H9 (cell line): ENCODE measurements at regions not wholly inside any gene's neighbourhood (a gene's known extent, or its start where the extent isn't known, plus 50 kb on each side); places are given as distances from the start of the nearest gene placed in this dataset.

Experiments used
- DNase-seq: peaks from one replicate; pipeline ENCODE4 v3.0.0-alpha.2; 2017
- H2AFZ ChIP-seq: one replicate; pipeline ENCODE4 v1.6.1; 2013; ENCODE audit warnings: mild to moderate bottlenecking, low read length, control low read depth, moderate library complexity
- H2AK5ac ChIP-seq: 2 replicates; pipeline ENCODE4 v1.6.1; 2013; ENCODE audit warnings: low read length, control low read depth, mixed read lengths; ENCODE audit not compliant: insufficient read length
- H2BK120ac ChIP-seq: one replicate; pipeline ENCODE4 v1.6.1; 2013; ENCODE audit warnings: low read depth, mild to moderate bottlenecking, low read length, control low read depth, inconsistent platforms; ENCODE audit not compliant: poor library complexity, severe bottlenecking
- H2BK12ac ChIP-seq: 2 replicates; pipeline ENCODE4 v1.6.1; 2013; ENCODE audit warnings: low read length, control low read depth, mixed read lengths, low read depth; ENCODE audit not compliant: insufficient read length
- H2BK15ac ChIP-seq: 2 replicates; pipeline ENCODE4 v1.6.1; 2013; ENCODE audit warnings: low read depth, low read length, control low read depth
- H2BK20ac ChIP-seq: one replicate; pipeline ENCODE4 v1.6.1; 2013; ENCODE audit warnings: low read depth, mild to moderate bottlenecking, low read length, control low read depth, inconsistent platforms; ENCODE audit not compliant: poor library complexity, severe bottlenecking
- H2BK5ac ChIP-seq: 2 replicates; pipeline ENCODE4 v1.6.1; 2013; ENCODE audit warnings: low read length, control low read depth, mixed read lengths; ENCODE audit not compliant: insufficient read length
- H3K14ac ChIP-seq: 2 replicates; pipeline ENCODE4 v1.6.1; 2013; ENCODE audit warnings: low read length, control low read depth; ENCODE audit not compliant: insufficient read depth
- H3K18ac ChIP-seq: 2 replicates; pipeline ENCODE4 v1.6.1; 2013; ENCODE audit warnings: low read depth, mild to moderate bottlenecking, mixed read lengths, low read length, control low read depth; ENCODE audit not compliant: insufficient read length
- H3K23ac ChIP-seq: 2 replicates; pipeline ENCODE4 v1.6.1; 2013; ENCODE audit warnings: low read length, control low read depth, mixed read lengths, low read depth; ENCODE audit not compliant: insufficient read length
- H3K23me2 ChIP-seq: 2 replicates; pipeline ENCODE4 v1.6.1; 2013; ENCODE audit warnings: low read depth, mild to moderate bottlenecking, mixed read lengths, low read length, control low read depth; ENCODE audit not compliant: insufficient read length, poor library complexity, severe bottlenecking
- H3K27ac ChIP-seq: 2 replicates; pipeline ENCODE4 v1.5.1; 2013; ENCODE audit warnings: low read length, control low read depth, mixed read lengths, low read depth; ENCODE audit not compliant: insufficient read length
- H3K27me3 ChIP-seq: 2 replicates; pipeline ENCODE4 v1.6.1; 2013; ENCODE audit warnings: low read length, control low read depth, inconsistent platforms; ENCODE audit not compliant: insufficient read depth
- H3K4ac ChIP-seq: 2 replicates; pipeline ENCODE4 v1.6.1; 2013; ENCODE audit warnings: low read depth, mild to moderate bottlenecking, control low read depth, inconsistent platforms, low read length, moderate library complexity
- H3K4me1 ChIP-seq: 2 replicates; pipeline ENCODE4 v1.6.1; 2013; ENCODE audit warnings: low read length, control low read depth, inconsistent platforms; ENCODE audit not compliant: insufficient read depth
- H3K4me2 ChIP-seq: 2 replicates; pipeline ENCODE4 v1.6.1; 2013; ENCODE audit warnings: low read length, control low read depth, mixed read lengths; ENCODE audit not compliant: insufficient read length, insufficient read depth
- H3K56ac ChIP-seq: 2 replicates; pipeline ENCODE4 v1.6.1; 2013; ENCODE audit warnings: low read depth, mild to moderate bottlenecking, mixed read lengths, low read length, control low read depth; ENCODE audit not compliant: insufficient read length
- H3K79me1 ChIP-seq: 2 replicates; pipeline ENCODE4 v1.6.1; 2013; ENCODE audit warnings: low read depth, mild to moderate bottlenecking, moderate library complexity, low read length, control low read depth, inconsistent platforms; ENCODE audit not compliant: insufficient read depth, poor library complexity, severe bottlenecking
- H3K79me2 ChIP-seq: 2 replicates; pipeline ENCODE4 v1.6.1; 2013; ENCODE audit warnings: low read length, control low read depth, inconsistent platforms; ENCODE audit not compliant: insufficient read depth
- H3K9ac ChIP-seq: 2 replicates; pipeline ENCODE4 v1.6.1; 2013; ENCODE audit warnings: low read length, control low read depth, mixed read lengths; ENCODE audit not compliant: insufficient read length; ENCODE audit errors: extremely low read depth
- H3K9me3 ChIP-seq: one replicate; pipeline ENCODE4 v1.6.1; 2013; ENCODE audit warnings: low read depth, low read length, inconsistent platforms; ENCODE audit not compliant: control insufficient read depth
- H3T11ph ChIP-seq: one replicate; pipeline ENCODE4 v1.6.1; 2013; ENCODE audit warnings: mild to moderate bottlenecking, low read length, control low read depth, inconsistent platforms
- H4K20me1 ChIP-seq: one replicate; pipeline ENCODE4 v1.6.1; 2013; ENCODE audit not compliant: control insufficient read depth, insufficient read length, insufficient read depth
- H4K5ac ChIP-seq: 2 replicates; pipeline ENCODE4 v1.6.1; 2013; ENCODE audit warnings: low read depth, mild to moderate bottlenecking, mixed read lengths, low read length, control low read depth; ENCODE audit not compliant: insufficient read length
- H4K8ac ChIP-seq: replicated peaks from 2 replicates; pipeline ENCODE4 v1.6.1; 2013; ENCODE audit warnings: low read length, control low read depth, mixed read lengths, low read depth; ENCODE audit not compliant: insufficient read length
- H4K91ac ChIP-seq: 2 replicates; pipeline ENCODE4 v1.6.1; 2013; ENCODE audit warnings: low read depth, mild to moderate bottlenecking, moderate library complexity, mixed read lengths, low read length, control low read depth; ENCODE audit not compliant: insufficient read length
- H3K27ac Mint-ChIP-seq, 3 experiments: 2 replicates in 2 of 3; 3 replicates in 1 of 3; pipeline ENCODE4 v1.8.0; 2020 to 2021; ENCODE audit warnings: mixed read lengths in 3 of 3, mild to moderate bottlenecking in 1 of 3, moderate library complexity in 1 of 3
- H3K27me3 Mint-ChIP-seq: 2 replicates; pipeline ENCODE4 v1.8.0; 2021; ENCODE audit warnings: low read depth, mild to moderate bottlenecking, moderate library complexity, mixed read lengths
- H3K36me3 Mint-ChIP-seq, 3 experiments: 2 replicates in 2 of 3; 3 replicates in 1 of 3; pipeline ENCODE4 v1.8.0; 2020 to 2021; ENCODE audit warnings: low read depth in 3 of 3, mixed read lengths in 3 of 3; ENCODE audit not compliant: insufficient read depth in 1 of 3
- H3K4me1 Mint-ChIP-seq, 2 experiments: 2 replicates each; pipeline ENCODE4 v1.8.0; 2020; ENCODE audit warnings: mixed read lengths in 2 of 2
- H3K4me3 Mint-ChIP-seq, 2 experiments: 2 replicates in 1 of 2; 3 replicates in 1 of 2; pipeline ENCODE4 v1.8.0; 2020 to 2021; ENCODE audit warnings: mild to moderate bottlenecking in 2 of 2, mixed read lengths in 2 of 2, moderate library complexity in 1 of 2
- H3K9me3 Mint-ChIP-seq, 2 experiments: 2 replicates in 1 of 2; 3 replicates in 1 of 2; pipeline ENCODE4 v1.8.0; 2020; ENCODE audit warnings: mild to moderate bottlenecking in 2 of 2, mixed read lengths in 2 of 2, moderate library complexity in 1 of 2
- CTCF ChIP-seq: fragments of 200-600 bp; sonication (generic); conservative IDR thresholded peaks from 3 replicates; pipeline ENCODE4 v1.8.0; 2021; ENCODE audit warnings: antibody characterized with exemption, mild to moderate bottlenecking
- WGBS: extraction: QIAGEN DNeasy Blood & Tissue Kit; methylation state at CpG from one replicate; pipeline ENCODE4 v1.1.7; 2013; ENCODE audit warnings: missing lambda C conversion rate, low lambda C conversion rate, mixed read lengths; ENCODE audit not compliant: insufficient read length; ENCODE audit errors: extremely low coverage; 5-methylcytosine and 5-hydroxymethylcytosine counted together

- Mint-ChIP-seq H3K4me1 (peaks cover 23 to 27% of the 10 kb centered on the region in 2 experiments), H3K9me3 (peaks cover 0 to 5% of the 10 kb centered on the region in 2 experiments; a peak in 1 of 5 replicates), H3K27ac (no peak overlapping the region), H3K4me3 (no peak overlapping the region), H3K36me3 (peaks cover 0 to 4% (median 3%) of the 10 kb centered on the region in 3 experiments; a peak in 3 of 7 replicates), H3K27me3 (no peaks in the 10 kb centered on the region)
- Histone ChIP-seq H4K91ac (no peak overlapping the region), H3K27ac (no peak overlapping the region), H3K23ac (no peak overlapping the region), H2BK15ac (no peak overlapping the region), H3K4me1 (no peaks in the 10 kb centered on the region), H2AFZ (no peak overlapping the region), H2BK120ac (no peak overlapping the region), H3K27me3 (no peaks in the 10 kb centered on the region), H3K18ac (no peak overlapping the region), H4K20me1 (no peaks in the 10 kb centered on the region), H3K14ac (no peak overlapping the region), H2BK5ac (no peak overlapping the region), H3K4ac (no peak overlapping the region), H3K23me2 (no peaks in the 10 kb centered on the region), H2AK5ac (no peak overlapping the region), H3K56ac (no peak overlapping the region), H3K79me1 (no peaks in the 10 kb centered on the region), H4K8ac (no peak overlapping the region), H3K4me2 (no peak overlapping the region), H3K9ac (no peak overlapping the region), H3K79me2 (no peaks in the 10 kb centered on the region), H4K5ac (no peak overlapping the region), H3T11ph (no peak overlapping the region), H2BK12ac (no peak overlapping the region), H3K9me3 (no peaks in the 10 kb centered on the region), H2BK20ac (no peak overlapping the region)
- TF ChIP-seq CTCF = no peak
- DNase-seq = no peak
- WGBS = no CpG with 5 or more reads among the region's 3 CpGs
These were observed 244.2 kb downstream of the PIK3R1 start for GRCh38 chr5:68459810-68460139.
